ENCODE measurements at regions not wholly inside any gene's neighbourhood (a gene's known extent, or its start where the extent isn't known, plus 50 kb on each side); places are given as distances from the start of the nearest gene placed in this dataset.

DNA sequence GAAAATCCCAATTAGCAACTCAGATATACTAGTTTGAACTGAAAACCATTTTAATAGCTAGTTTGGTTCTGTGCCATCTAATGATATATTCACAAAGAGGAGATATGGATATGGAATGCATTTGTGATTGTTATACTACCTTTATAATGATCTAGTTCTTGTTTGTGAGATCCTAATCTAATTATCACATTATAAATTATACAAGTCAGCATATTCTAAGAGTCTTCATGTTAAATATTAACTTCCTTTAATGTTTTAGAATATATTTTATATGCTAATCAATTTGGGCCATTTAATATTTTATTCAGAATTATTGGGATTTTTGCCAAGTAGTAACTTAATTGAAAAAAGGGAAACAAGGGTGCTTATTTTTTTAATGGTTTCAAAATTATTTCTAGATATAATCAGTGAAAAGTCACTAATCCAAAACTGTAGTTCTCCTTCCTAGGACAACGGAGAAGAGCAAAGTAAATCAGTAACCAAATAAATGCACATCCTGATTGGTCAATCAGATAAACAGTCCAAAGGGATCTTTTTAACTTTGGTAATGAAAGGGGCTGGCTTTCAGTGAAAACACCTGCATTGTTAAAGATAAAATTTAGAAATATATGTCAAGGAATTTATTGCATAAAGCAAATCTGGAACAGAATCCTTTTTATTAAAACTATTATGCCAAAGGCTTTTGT is 173.9 kb upstream of the MEOX2 start:
- Mint-ChIP-seq H3K9me3 (peaks cover 16% of the 10 kb centered on the region), H3K4me3 (no peak overlapping the region), H3K4me1 (peaks cover 29% of the 10 kb centered on the region), H3K36me3 (ENCODE audit: low read depth) (peaks cover 4% of the 10 kb centered on the region), H3K27me3 (ENCODE audit: low read depth, poor library complexity) (no peaks in the 10 kb centered on the region), H3K27ac (no peak overlapping the region)
- no peak for DNase-seq
- TF ChIP-seq CTCF (IDR thresholded peaks at IDR 0.05), result no peak

DNA sequence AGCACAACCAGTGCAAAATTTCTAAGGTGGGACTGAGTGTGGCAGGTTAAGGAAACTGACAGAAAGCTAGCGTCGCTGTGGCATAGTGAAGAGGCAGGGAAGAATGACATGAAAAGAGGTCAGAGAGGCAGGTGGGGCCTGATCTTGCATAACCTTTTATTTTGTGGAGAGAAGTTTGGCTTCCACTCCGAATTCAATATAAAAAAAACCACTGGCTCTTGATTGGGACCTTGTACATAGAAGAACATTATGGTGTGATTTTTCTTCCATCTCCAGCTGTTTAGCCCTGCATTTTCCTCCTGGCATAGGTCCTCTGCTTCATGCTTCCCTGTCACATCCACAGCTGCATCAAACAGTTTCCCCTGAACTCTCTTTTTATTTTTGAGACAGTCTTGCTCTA is 170.5 kb upstream of the MEOX2 start:
- Mint-ChIP-seq H3K27me3 (ENCODE audit: low read depth, poor library complexity) (no peaks in the 10 kb centered on the region), H3K4me1 (peaks cover 39% of the 10 kb centered on the region), H3K4me3 (no peak overlapping the region), H3K9me3 (peaks cover 16% of the 10 kb centered on the region), H3K36me3 (ENCODE audit: low read depth) (peaks cover 4% of the 10 kb centered on the region), H3K27ac (no peak overlapping the region)
- DNase-seq, result no peak
- TF ChIP-seq CTCF (IDR thresholded peaks at IDR 0.05), result no peak

DNA sequence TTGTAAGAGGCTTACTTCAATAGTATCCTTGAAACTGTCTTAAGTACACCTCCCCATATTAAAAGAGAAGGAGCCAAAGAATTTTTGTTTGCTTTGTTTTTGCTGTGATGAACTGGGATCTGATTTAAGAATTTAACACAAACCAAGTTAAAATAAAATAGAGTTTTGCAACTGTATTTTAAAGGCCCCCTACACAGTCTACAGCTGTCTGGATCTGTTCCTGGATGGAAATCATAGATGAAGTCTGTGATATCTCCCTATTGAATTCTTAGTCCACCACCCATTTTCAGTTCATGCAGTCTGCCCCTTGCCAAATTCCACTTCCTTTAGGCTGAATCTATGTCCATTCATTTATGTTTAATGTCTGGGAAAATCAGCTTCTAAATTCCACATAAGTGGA is 169.8 kb upstream of the MEOX2 start:
- no peak overlapping the region for H3K27ac Mint-ChIP-seq
- no peak for DNase-seq
- H3K4me3 Mint-ChIP-seq, result no peak overlapping the region

DNA sequence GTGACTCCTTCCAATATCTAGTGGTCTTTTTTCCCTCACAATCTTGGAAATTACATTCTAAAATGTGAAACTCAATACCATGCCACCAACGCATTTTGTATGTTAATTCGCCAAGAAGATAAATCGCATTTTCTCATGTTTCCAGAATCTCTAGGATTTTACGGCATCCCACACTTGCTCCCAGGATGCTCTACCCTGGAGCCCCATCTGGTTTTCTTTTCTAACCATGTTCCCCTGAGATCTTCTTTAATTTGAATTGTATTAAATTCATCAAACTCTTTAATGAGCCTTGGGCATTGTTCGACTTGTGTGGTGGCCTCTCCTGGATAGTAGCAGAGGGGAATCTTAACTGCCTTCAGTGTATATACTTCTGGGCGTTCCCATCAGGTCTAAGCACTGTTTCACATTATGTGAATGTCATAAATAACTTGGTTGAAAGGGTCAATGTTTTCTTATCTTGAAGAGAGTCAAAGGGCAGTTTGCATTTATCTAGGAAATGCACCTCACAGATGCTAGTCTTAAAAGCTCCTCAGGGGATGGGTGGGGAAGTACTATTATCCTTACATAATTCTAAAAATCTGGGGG is 169.1 kb upstream of the MEOX2 start:
- DNase-seq, result no peak
- no peak overlapping the region for H3K4me3 Mint-ChIP-seq
- H3K27ac Mint-ChIP-seq, result peak overlapping the region; percentile 14
- H3K4me1 Mint-ChIP-seq, result peaks cover 32% of the 10 kb centered on the region
- no peaks in the 10 kb centered on the region for H3K27me3 Mint-ChIP-seq (ENCODE audit: low read depth, poor library complexity)
- peaks cover 4% of the 10 kb centered on the region for H3K36me3 Mint-ChIP-seq (ENCODE audit: low read depth)
- H3K9me3 Mint-ChIP-seq, result peaks cover 16% of the 10 kb centered on the region
- no peak for TF ChIP-seq CTCF (IDR thresholded peaks at IDR 0.05)

More for the DNA sequence above, 169.8 kb upstream of the MEOX2 start:
- Mint-ChIP-seq H3K4me1 (peaks cover 37% of the 10 kb centered on the region), H3K27me3 (ENCODE audit: low read depth, poor library complexity) (no peaks in the 10 kb centered on the region), H3K9me3 (peaks cover 16% of the 10 kb centered on the region), H3K36me3 (ENCODE audit: low read depth) (peaks cover 4% of the 10 kb centered on the region)
- no peak for TF ChIP-seq CTCF (IDR thresholded peaks at IDR 0.05)

- Mint-ChIP-seq H3K4me1 (peaks cover 32% of the 10 kb centered on the region), H3K4me3 (no peak overlapping the region), H3K9me3 (peaks cover 16% of the 10 kb centered on the region), H3K27ac (no peak overlapping the region), H3K36me3 (ENCODE audit: low read depth) (peaks cover 4% of the 10 kb centered on the region), H3K27me3 (ENCODE audit: low read depth, poor library complexity) (no peaks in the 10 kb centered on the region)
- DNase-seq, result no peak
- no peak for TF ChIP-seq CTCF (IDR thresholded peaks at IDR 0.05)
These were observed 168.5 kb upstream of the MEOX2 start for GRCh38 chr7:15854841-15855524.
